ENCODE measurements at regions not wholly inside any gene's neighbourhood (a gene's known extent, or its start where the extent isn't known, plus 50 kb on each side); places are given as distances from the start of the nearest gene placed in this dataset.
"Not testable (repeated sequence)": the region's sequence is repeated elsewhere in the genome, so short reads cannot be mapped to it uniquely, and the experiment has no call there.

DNA sequence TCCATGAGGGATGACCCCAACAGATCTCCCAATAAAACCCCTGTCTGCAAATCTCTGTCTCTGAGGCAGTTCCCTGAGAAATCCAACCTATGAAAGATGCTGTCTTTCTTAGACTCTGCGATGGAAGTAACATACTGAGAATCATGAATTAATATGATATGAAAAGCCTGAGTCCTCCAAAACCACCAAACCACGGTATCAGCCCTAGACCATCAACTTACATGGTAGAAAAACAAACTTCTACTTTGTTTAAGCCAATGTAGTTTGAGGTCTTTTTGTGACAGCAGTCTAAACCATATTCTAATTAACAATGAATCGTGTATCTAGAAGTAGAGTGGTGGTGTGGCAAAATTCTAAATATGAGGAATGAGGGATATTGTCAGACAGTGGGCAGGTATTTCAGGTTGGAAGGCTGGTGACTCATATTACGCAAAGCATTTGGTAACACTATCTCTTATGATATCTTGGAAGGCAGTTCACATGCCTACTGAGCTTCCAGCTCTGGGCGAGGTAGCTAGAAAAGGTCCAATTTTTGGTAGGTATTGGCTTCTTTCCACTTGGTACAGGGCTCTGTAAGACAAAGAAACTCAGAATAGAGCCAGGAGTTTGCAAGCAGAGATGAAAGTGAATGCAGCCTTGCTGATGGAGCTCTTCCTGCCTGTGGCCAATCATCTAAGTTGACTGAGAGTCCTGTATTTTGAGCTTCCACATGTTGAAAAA is 215.8 kb downstream of the ZFP36L2 start:
- Histone ChIP-seq H3K9ac (ENCODE audit: insufficient read length) (no peak overlapping the region), H3K9me3 (ENCODE audit: low read depth, low read length) (no peaks in the 10 kb centered on the region), H3K27ac (no peak overlapping the region), H3K4me3 (no peak overlapping the region), H3K36me3 (ENCODE audit: insufficient read depth, low read length) (no peaks in the 10 kb centered on the region)
- TF ChIP-seq FOXP2 (optimal IDR thresholded peaks at IDR 0.05; ENCODE audit: control extremely low read depth, extremely low read length, insufficient read depth), result no peak
- TF ChIP-seq EZH2 (IDR thresholded peaks at IDR 0.05), result no peak
- no peak for TF ChIP-seq POLR2AphosphoS5 (IDR thresholded peaks at IDR 0.05; ENCODE audit: borderline replicate concordance, low read depth, low read length)
- DNase-seq (ENCODE audit: low read depth, low spot score), result no peak

DNA sequence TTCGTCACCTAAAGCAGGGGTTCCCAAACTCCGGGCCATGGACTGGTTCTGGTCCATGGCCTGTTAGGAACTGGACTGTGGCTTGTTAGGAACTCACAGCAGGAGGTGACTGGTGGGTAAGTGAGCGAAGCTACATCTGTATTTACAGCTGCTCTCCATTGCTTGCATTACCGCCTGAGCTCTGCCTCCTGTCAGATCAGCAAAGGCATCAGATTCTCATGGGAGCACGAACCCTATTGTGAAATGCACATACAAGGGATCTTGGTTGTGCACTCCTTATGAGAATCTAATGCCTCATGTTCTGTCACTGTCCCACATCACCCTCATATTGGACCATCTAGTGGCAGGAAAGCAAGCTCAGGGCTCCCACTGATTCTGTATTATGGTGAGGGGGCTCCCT is 217.0 kb downstream of the ZFP36L2 start:
- Histone ChIP-seq H3K9me3 (ENCODE audit: low read depth, low read length) (no peaks in the 10 kb centered on the region), H3K27ac (no peak overlapping the region), H3K36me3 (ENCODE audit: insufficient read depth, low read length) (no peaks in the 10 kb centered on the region), H3K9ac (ENCODE audit: insufficient read length) (no peak overlapping the region), H3K4me3 (no peak overlapping the region)
- no peak for TF ChIP-seq EZH2 (IDR thresholded peaks at IDR 0.05)
- no peak for TF ChIP-seq POLR2AphosphoS5 (IDR thresholded peaks at IDR 0.05; ENCODE audit: borderline replicate concordance, low read depth, low read length)
- TF ChIP-seq FOXP2 (optimal IDR thresholded peaks at IDR 0.05; ENCODE audit: control extremely low read depth, extremely low read length, insufficient read depth), result no peak
- no peak for DNase-seq (ENCODE audit: low read depth, low spot score)

DNA sequence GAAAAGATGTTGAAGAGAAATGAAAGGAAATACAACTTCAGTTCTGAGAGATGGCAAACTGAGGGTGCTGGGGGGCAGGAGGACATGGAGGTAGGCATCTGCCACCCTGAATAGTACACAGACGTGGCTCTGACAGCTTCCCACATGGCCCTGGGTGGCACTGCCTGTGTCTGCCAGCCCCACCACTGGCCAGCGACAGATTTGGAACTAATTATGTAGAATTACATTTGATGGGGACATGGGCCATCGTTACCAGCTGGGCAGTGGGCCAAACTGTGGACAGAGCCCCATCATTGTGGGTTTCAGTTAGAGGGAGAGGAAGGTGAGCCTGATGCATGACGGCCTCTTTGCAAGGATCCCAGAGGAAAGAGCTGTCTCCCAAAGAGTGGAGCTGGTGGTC is 216.0 kb upstream of the HAAO start:
- H3K9me3 ChIP-seq (ENCODE audit: low read depth, low read length), result no peaks in the 10 kb centered on the region
- no peak overlapping the region for H3K4me3 ChIP-seq
- no peak overlapping the region for H3K9ac ChIP-seq (ENCODE audit: insufficient read length)
- TF ChIP-seq FOXP2 (optimal IDR thresholded peaks at IDR 0.05; ENCODE audit: control extremely low read depth, extremely low read length, insufficient read depth) (no peak), EZH2 (IDR thresholded peaks at IDR 0.05) (no peak), POLR2AphosphoS5 (IDR thresholded peaks at IDR 0.05; ENCODE audit: borderline replicate concordance, low read depth, low read length) (no peak)
- DNase-seq (ENCODE audit: low read depth, low spot score), result no peak
- no peak overlapping the region for H3K27ac ChIP-seq
- H3K36me3 ChIP-seq (ENCODE audit: insufficient read depth, low read length), result no peaks in the 10 kb centered on the region

DNA sequence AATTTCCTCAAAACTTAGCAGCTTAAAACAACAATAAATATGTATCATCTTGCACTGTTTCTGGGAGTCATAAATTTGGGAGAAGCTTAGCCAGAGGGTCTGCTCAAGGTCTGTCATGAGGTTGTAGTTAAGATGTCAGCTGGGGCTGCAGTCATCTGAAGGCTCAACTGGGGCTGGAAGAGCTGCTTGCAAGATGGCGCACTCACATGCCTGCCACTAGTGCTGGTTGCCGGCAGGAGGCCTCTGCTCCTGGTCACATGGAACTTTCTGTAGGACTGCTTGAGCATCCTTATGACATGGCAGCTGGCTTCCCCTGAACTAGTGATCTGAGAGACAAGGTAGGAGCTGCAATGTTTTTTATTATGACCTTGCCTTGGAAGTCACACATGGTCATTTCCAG is 215.5 kb upstream of the HAAO start:
- Histone ChIP-seq H3K9me3 (ENCODE audit: low read depth, low read length) (no peaks in the 10 kb centered on the region), H3K27ac (no peak overlapping the region), H3K4me3 (no peak overlapping the region), H3K36me3 (ENCODE audit: insufficient read depth, low read length) (no peaks in the 10 kb centered on the region), H3K9ac (ENCODE audit: insufficient read length) (no peak overlapping the region)
- no peak for TF ChIP-seq EZH2 (IDR thresholded peaks at IDR 0.05)
- TF ChIP-seq FOXP2 (optimal IDR thresholded peaks at IDR 0.05; ENCODE audit: control extremely low read depth, extremely low read length, insufficient read depth), result no peak
- TF ChIP-seq POLR2AphosphoS5 (IDR thresholded peaks at IDR 0.05; ENCODE audit: borderline replicate concordance, low read depth, low read length), result no peak
- no peak for DNase-seq (ENCODE audit: low read depth, low spot score)

DNA sequence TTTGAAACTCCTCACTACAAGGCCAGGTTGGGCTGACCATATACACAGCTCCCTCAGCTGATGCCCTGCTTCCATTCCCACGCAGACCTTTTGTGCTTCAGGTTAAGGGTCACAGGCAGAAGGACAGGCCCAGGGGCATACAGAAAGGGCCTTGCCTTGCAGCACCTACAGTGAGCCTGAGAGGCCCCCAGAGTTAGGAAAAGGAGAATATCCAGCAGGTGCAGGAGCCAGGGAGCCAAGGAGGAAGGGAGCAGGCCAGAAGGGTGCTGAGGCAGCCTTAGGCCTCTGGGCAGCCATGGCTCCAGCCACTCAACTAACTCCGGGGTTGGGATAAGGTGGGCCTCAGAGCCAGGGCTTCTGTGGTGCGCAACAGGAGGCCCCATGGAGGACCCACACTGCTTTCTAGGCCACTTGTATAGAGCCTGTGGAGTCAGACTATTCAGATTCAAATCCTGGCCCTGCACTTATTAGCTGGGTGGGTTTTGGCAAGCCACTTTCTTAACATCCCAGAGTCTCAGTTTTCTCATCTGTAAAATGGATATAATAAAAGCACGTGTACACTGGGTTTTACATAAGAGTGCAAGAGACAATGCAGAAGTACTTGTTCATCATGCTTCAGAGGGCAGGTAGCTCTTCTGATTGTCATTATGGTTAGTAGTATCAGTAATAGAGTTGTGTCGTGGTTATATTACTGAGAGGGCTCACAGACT is 214.6 kb upstream of the HAAO start:
- DNase-seq (ENCODE audit: low read depth, low spot score), result no peak
- TF ChIP-seq EZH2 (IDR thresholded peaks at IDR 0.05) (no peak), FOXP2 (optimal IDR thresholded peaks at IDR 0.05; ENCODE audit: control extremely low read depth, extremely low read length, insufficient read depth) (no peak), POLR2AphosphoS5 (IDR thresholded peaks at IDR 0.05; ENCODE audit: borderline replicate concordance, low read depth, low read length) (no peak)

DNA sequence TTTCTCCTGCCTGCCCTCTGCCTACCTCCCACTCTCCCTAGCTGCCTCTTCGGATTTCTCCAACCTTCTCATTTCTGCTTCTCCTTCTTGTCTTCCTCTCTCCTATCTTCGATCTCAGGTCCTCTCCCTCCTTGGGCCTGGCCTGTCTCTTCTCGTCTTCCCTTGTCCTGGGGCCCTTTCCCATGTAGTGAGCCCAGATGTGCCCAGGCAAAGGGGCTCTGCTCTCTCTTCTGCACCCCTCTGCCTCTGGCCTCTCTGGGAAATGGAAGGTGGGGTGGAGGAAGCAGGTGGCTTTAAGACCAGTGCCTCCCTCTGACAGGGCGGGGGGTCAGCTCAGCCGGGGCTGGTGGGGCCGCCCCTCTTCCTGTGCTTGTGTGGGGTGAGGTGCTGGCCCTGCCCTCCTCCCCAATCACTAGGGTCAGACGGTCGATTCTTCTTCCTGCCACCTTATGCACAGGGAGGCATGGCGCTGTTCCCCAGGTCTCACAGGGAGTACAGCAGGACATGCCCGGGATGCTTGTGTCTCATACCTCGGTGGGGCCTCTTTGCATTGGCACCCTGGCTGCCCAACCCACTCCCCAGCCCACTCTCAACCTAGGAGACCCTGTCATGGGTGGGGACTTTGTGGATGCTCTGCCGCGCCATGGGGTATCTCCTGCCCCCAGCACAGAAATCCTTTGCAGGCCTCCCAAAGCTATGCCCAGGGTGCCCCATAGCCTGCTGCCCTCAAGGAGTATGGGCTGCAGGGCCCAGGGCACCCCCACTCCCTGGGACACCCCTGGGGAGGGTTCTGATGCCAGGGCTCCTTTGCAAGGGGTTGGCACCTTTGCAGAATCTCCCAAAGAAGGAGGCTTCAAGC is 213.8 kb upstream of the HAAO start:
- Histone ChIP-seq H3K9ac (ENCODE audit: insufficient read length) (no peak overlapping the region), H3K4me3 (no peak overlapping the region), H3K36me3 (ENCODE audit: insufficient read depth, low read length) (no peaks in the 10 kb centered on the region), H3K27ac (no peak overlapping the region), H3K9me3 (ENCODE audit: low read depth, low read length) (no peaks in the 10 kb centered on the region)
- DNase-seq (ENCODE audit: low read depth, low spot score), result no peak
- no peak for TF ChIP-seq FOXP2 (optimal IDR thresholded peaks at IDR 0.05; ENCODE audit: control extremely low read depth, extremely low read length, insufficient read depth)

More for the DNA sequence above, 214.6 kb upstream of the HAAO start:
- no peak overlapping the region for H3K27ac ChIP-seq
- H3K36me3 ChIP-seq (ENCODE audit: insufficient read depth, low read length), result no peaks in the 10 kb centered on the region
- no peak overlapping the region for H3K9ac ChIP-seq (ENCODE audit: insufficient read length)
- no peaks in the 10 kb centered on the region for H3K9me3 ChIP-seq (ENCODE audit: low read depth, low read length)
- no peak overlapping the region for H3K4me3 ChIP-seq

DNA sequence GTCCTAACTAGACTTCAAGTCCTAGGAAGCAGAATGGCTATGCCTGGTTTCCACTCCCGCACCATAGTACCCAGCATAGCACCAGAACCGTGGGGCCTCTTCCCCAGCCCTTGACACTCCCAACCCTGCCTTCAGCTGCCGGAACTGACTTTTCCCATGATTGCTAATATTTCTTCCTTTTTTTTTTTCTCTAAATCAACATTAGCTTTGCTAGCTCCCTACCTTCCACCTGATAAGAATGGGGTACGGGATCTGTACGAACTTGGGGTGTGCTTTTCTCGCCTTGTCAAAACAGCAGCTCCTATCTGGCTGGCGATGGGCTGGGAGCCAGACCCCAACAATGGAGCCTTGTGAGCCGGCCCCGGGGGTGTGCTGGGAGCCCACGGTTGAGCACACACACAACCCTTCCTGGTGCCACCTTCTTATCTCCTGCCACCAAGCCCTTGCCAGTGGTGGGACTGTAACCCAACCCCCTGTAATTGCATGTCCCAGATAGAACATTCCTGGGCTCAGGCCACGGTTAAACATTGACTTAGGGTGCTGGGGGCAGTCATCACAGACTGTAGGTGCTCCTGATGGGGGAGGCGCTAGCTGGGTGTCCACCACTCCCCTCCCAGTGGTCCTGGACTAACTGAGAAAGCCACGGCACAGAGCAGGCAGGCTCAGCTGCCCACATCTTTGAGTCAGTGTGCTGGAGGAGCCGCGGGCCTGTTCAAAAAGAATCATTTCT is 213.0 kb upstream of the HAAO start:
- Histone ChIP-seq H3K4me3 (no peak overlapping the region), H3K27ac (no peak overlapping the region), H3K9me3 (ENCODE audit: low read depth, low read length) (no peaks in the 10 kb centered on the region), H3K9ac (ENCODE audit: insufficient read length) (no peak overlapping the region), H3K36me3 (ENCODE audit: insufficient read depth, low read length) (no peaks in the 10 kb centered on the region)
- TF ChIP-seq POLR2AphosphoS5 (IDR thresholded peaks at IDR 0.05; ENCODE audit: borderline replicate concordance, low read depth, low read length) (no peak), EZH2 (IDR thresholded peaks at IDR 0.05) (no peak), FOXP2 (optimal IDR thresholded peaks at IDR 0.05; ENCODE audit: control extremely low read depth, extremely low read length, insufficient read depth) (no peak)
- no peak for DNase-seq (ENCODE audit: low read depth, low spot score)

DNA sequence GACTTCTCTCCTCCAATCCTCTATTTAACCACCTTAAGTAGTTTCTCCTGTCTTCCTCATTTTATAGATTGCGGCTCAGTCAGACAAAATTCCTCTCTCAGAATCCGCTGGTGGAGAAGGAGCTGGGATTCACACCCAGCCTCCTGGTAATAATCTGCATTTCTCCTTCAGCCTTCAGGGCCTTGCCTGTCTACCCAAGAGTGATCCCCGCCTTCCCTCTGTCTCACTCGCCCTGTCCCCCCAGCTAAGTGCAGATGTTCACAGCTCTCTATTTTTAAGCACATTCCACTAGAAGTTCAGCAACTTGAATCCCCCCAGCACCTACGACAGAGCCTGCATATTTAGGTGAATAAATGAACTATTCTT is 212.5 kb upstream of the HAAO start:
- no peaks in the 10 kb centered on the region for H3K9me3 ChIP-seq (ENCODE audit: low read depth, low read length)
- no peak for DNase-seq (ENCODE audit: low read depth, low spot score)
- TF ChIP-seq EZH2 (IDR thresholded peaks at IDR 0.05), result no peak
- TF ChIP-seq POLR2AphosphoS5 (IDR thresholded peaks at IDR 0.05; ENCODE audit: borderline replicate concordance, low read depth, low read length), result no peak
- no peak for TF ChIP-seq FOXP2 (optimal IDR thresholded peaks at IDR 0.05; ENCODE audit: control extremely low read depth, extremely low read length, insufficient read depth)
- no peak overlapping the region for H3K4me3 ChIP-seq
- H3K27ac ChIP-seq, result no peak overlapping the region
- H3K9ac ChIP-seq (ENCODE audit: insufficient read length), result no peak overlapping the region
- no peaks in the 10 kb centered on the region for H3K36me3 ChIP-seq (ENCODE audit: insufficient read depth, low read length)

DNA sequence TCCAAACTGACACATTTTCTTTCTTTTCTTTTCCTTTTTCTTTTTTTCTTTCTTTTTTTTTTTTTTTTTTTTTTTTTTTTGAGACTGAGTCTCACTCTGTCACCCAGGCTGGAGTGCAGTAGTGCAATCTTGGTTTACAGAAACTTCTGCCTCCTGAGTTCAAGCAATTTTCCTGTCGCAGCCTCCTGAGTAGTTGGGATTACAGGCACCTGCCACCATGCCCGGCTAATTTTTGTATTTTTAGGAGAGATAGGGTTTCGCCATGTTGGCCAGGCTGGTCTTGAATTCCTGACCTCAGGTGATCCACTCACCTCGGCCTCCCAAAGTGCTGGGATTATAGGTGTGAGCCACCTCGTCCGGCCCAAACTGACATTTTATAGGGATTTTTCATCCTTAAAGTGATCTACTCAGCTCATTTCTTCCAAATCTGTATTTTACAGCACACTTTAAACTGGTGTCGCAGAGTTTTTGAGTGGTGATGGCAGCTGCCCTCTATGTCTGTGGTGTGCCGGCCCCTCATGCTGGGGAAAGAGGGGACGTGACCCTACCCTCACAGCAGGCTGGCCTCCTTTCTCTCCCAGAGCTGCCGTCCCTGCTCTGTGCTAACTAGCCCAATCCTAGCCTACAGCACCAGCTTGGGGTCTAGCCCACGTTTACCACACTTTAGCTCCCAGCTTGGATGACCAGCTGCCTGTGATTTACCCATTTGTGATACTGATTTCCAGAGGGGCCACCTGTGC is 211.9 kb upstream of the HAAO start:
- H3K9me3 ChIP-seq (ENCODE audit: low read depth, low read length); H3K9ac ChIP-seq (ENCODE audit: insufficient read length); H3K27ac ChIP-seq; H3K4me3 ChIP-seq; H3K36me3 ChIP-seq (ENCODE audit: insufficient read depth, low read length); DNase-seq (ENCODE audit: low read depth, low spot score): not testable (repeated sequence)

All from SK-N-MC (cell line).